BJ (cell line): ENCODE measurements at regions not wholly inside any gene's neighbourhood (a gene's known extent, or its start where the extent isn't known, plus 50 kb on each side); places are given as distances from the start of the nearest gene placed in this dataset.

Experiments
- CTCF ChIA-PET: fragments of 350-600 bp; formaldehyde crosslinking; extraction: SDS; loops from one replicate; lab custom pipeline; 2021; ENCODE audit warnings: antibody characterized with exemption, inconsistent platforms; lab: Yijun Ruan, JAX
- POLR2A ChIA-PET: fragments of 300-600 bp; sonication (Branson Sonifier 250); formaldehyde crosslinking; extraction: SDS; loops from one replicate; lab custom pipeline; 2021; ENCODE audit warnings: antibody characterized with exemption; lab: Charles Lee
- DNase-seq: peaks from one replicate; pipeline ENCODE4 v3.0.0-alpha.2; 2011; ENCODE audit warnings: low read depth
- H3K27me3 ChIP-seq: 2 replicates; pipeline ENCODE4 v1.6.0; 2011; ENCODE audit warnings: low read length; ENCODE audit not compliant: control insufficient read depth, insufficient read depth
- H3K36me3 ChIP-seq: 2 replicates; pipeline ENCODE4 v1.5.1; 2011; ENCODE audit warnings: low read length; ENCODE audit not compliant: control insufficient read depth, insufficient read depth
- H3K4me3 ChIP-seq: 2 replicates; pipeline ENCODE4 v1.5.1; 2011; ENCODE audit warnings: low read depth, mild to moderate bottlenecking, control low read depth, low read length
- TF ChIP-seq, protein P1 (sequence below): IDR thresholded peaks from 2 replicates; pipeline ENCODE4 v1.5.1; 2011; ENCODE audit warnings: low read depth, mild to moderate bottlenecking, control low read depth, inconsistent platforms, low read length, moderate library complexity; ENCODE audit not compliant: insufficient read depth

- ChIA-PET POLR2A (no interaction called here), CTCF (interaction anchor here (0.8 kb wide), 1 partner anchor 9 kb away, joined by 3 read pairs; no protein-coding TSS in a partner anchor)
- no peak overlapping the region for H3K4me3 ChIP-seq
- TF ChIP-seq, protein P1, sequence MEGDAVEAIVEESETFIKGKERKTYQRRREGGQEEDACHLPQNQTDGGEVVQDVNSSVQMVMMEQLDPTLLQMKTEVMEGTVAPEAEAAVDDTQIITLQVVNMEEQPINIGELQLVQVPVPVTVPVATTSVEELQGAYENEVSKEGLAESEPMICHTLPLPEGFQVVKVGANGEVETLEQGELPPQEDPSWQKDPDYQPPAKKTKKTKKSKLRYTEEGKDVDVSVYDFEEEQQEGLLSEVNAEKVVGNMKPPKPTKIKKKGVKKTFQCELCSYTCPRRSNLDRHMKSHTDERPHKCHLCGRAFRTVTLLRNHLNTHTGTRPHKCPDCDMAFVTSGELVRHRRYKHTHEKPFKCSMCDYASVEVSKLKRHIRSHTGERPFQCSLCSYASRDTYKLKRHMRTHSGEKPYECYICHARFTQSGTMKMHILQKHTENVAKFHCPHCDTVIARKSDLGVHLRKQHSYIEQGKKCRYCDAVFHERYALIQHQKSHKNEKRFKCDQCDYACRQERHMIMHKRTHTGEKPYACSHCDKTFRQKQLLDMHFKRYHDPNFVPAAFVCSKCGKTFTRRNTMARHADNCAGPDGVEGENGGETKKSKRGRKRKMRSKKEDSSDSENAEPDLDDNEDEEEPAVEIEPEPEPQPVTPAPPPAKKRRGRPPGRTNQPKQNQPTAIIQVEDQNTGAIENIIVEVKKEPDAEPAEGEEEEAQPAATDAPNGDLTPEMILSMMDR = no peak
- DNase-seq = no peak
- H3K27me3 ChIP-seq = no peaks in the 10 kb centered on the region
- no peaks in the 10 kb centered on the region for H3K36me3 ChIP-seq
Observed at GRCh38 chr10:88164471-88164870, 301.0 kb downstream of the PTEN start.

- Histone ChIP-seq H3K4me3 (no peak overlapping the region), H3K27me3 (no peaks in the 10 kb centered on the region), H3K36me3 (no peaks in the 10 kb centered on the region)
- TF ChIP-seq, protein P1 = no peak
- ChIA-PET CTCF (interaction anchor here (0.9 kb wide), 1 partner anchor 347 kb away, joined by 4 read pairs; no protein-coding TSS in a partner anchor), POLR2A (interaction anchor here (0.6 kb wide), 1 partner anchor 295 kb away, joined by 3 read pairs; no protein-coding TSS in a partner anchor)
- peak; percentile 67 for DNase-seq
Observed at GRCh38 chr10:88165849-88166271, 302.4 kb downstream of the PTEN start.

DNA sequence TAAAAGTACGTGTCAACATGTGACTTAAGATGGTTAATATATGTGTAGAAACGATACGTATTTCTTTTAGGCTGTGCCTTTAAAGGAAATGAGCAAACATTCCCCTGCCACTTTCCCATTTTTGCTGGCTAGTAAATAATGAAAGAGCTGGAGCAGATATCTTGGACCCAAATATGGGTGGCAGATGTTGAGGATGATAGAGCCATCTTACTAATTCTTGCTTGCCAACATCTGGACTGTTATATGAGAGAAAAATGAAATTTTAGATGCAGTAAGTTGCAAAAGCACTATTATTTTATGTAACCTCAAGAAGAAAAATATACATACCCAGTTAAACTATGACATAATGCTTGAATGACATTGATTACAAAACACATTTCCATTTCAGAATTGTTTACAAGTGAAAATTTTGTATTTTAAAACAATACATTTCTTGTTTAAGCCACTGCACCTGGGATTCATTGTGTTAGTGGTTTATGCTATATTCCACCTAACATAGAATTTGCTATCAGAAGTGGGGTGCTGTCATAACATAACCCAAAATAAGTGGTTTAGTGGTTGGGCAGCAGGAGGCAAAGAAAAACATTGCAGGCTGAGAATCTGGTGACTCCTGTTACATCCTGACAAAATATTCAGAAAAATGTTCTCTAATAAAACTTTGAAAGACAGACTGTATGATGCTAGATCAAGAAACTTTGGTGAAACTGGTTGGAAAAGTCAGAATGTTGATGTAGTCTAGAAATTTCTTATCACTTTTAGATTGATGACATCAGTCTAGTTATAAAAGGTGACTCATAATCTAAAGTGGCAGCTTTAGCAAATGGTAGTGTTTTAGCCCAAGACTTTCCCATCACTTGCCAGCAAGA lies 305.0 kb downstream of the PTEN start:
- CTCF ChIA-PET = no interaction called here
- no peaks in the 10 kb centered on the region for H3K36me3 ChIP-seq
- no peak overlapping the region for H3K4me3 ChIP-seq
- DNase-seq = no peak
- H3K27me3 ChIP-seq = no peaks in the 10 kb centered on the region
- TF ChIP-seq, protein P1 = no peak
- POLR2A ChIA-PET = no interaction called here

- Histone ChIP-seq H3K27me3 (no peaks in the 10 kb centered on the region), H3K36me3 (no peaks in the 10 kb centered on the region), H3K4me3 (no peak overlapping the region)
- ChIA-PET CTCF (no interaction called here), POLR2A (no interaction called here)
- no peak for DNase-seq
- TF ChIP-seq, protein P1 = no peak
Observed at GRCh38 chr10:88169037-88169319, 305.6 kb downstream of the PTEN start.

- H3K27me3 ChIP-seq = no peaks in the 10 kb centered on the region
- H3K36me3 ChIP-seq = no peaks in the 10 kb centered on the region
- ChIA-PET CTCF (interaction anchor here (1.0 kb wide), 1 partner anchor 11 kb away, joined by 3 read pairs; no protein-coding TSS in a partner anchor), POLR2A (no interaction called here)
- TF ChIP-seq, protein P1 = no peak
- no peak for DNase-seq
- H3K4me3 ChIP-seq = no peak overlapping the region
Observed at GRCh38 chr10:88170628-88171027, 307.2 kb downstream of the PTEN start.
